H1 (cell line): ENCODE measurements at regions not wholly inside any gene's neighbourhood (a gene's known extent, or its start where the extent isn't known, plus 50 kb on each side); places are given as distances from the start of the nearest gene placed in this dataset.

ENCODE experiments used
- BRCA1 ChIP-seq: IDR thresholded peaks from 2 replicates; pipeline ENCODE4 v1.6.1; 2012; ENCODE audit warnings: low read depth, low read length, improper control_type of control experiment
- CHD2 ChIP-seq: IDR thresholded peaks from 2 replicates; pipeline ENCODE4 v1.6.1; 2012; ENCODE audit warnings: low read length, improper control_type of control experiment
- CTBP2 ChIP-seq: IDR thresholded peaks from 2 replicates; pipeline ENCODE4 v1.7.0; 2011; ENCODE audit warnings: borderline replicate concordance, mild to moderate bottlenecking, moderate library complexity, mixed read lengths, low read length; ENCODE audit not compliant: insufficient read depth, insufficient read length
- GTF2F1 ChIP-seq: IDR thresholded peaks from 2 replicates; pipeline ENCODE4 v1.6.1; 2012; ENCODE audit warnings: low read depth, low read length, improper control_type of control experiment, borderline replicate concordance
- HDAC6 ChIP-seq: IDR thresholded peaks from one replicate; pipeline ENCODE4 v1.7.1; 2012; ENCODE audit warnings: low read depth, mild to moderate bottlenecking, inconsistent platforms, low read length, moderate library complexity
- SP1 ChIP-seq: IDR thresholded peaks from 2 replicates; pipeline ENCODE4 v1.6.1; 2011; ENCODE audit warnings: low read depth, low read length
- SUZ12 ChIP-seq: fragments of 200-600 bp; sonication (generic); IDR thresholded peaks from 2 replicates; pipeline ENCODE4 v1.6.1; 2012; ENCODE audit warnings: mild to moderate bottlenecking, inconsistent platforms, low read length, moderate library complexity, mixed read lengths
- TBP ChIP-seq: IDR thresholded peaks from 2 replicates; pipeline ENCODE4 v1.6.1; 2011; ENCODE audit warnings: low read depth, low read length, improper control_type of control experiment
- ZNF274 ChIP-seq: IDR thresholded peaks from 2 replicates; pipeline ENCODE4 v1.7.0; 2012; ENCODE audit warnings: low read length, borderline replicate concordance; ENCODE audit errors: extremely low read depth

DNA sequence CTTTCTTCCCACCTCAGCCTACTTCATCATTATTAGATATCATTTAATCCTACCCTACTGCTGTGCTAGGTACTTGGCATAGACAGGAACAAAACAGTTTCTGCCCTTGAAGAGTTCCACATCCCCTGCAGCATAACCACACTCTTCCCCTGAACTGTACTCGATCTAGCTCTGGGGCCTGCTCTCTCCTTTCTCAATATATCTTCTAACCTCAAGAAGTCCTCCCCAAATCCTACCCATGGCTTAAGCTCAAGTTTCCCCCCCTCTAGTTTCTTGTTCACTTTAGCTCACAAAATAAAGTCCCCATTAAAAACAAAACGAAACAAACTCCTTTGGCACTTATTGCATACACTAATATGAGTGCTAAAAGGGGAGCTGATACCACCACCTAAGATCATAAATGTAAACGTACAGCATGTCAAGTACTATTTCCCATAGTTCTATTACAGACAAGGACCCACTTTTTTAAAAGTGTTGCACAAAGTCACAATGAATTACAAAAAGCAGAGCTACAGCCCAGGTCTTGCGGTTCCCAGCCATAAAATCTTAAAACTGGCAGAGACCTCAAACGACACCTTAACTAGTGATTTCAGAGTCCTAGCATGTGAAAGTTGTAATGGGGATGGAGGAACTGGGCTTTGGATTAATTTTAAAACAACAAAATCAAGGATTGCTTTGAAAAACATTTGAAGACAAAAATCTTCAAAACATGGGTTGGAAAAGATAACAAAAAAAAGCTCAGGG, 80.7 kb downstream of the PTPDC1 start (continued):
- no peak for TF ChIP-seq GTF2F1
- TF ChIP-seq ZNF274: no peak
- no peak for TF ChIP-seq BRCA1
- TF ChIP-seq SUZ12: no peak
- TF ChIP-seq CTBP2: no peak
- TF ChIP-seq CHD2: no peak
- no peak for TF ChIP-seq TBP
- TF ChIP-seq SP1: no peak
- TF ChIP-seq HDAC6: no peak
